Stomach (tissue), 8 donors: ENCODE measurements at regions not wholly inside any gene's neighbourhood (a gene's known extent, or its start where the extent isn't known, plus 50 kb on each side); places are given as distances from the start of the nearest gene placed in this dataset.

Experiments
- DNase-seq, 2 donors: peaks; one replicate each; pipeline versions ENCODE4 v3.0.0 to v3.0.0-alpha.2; 2013 to 2019
- H3K27ac ChIP-seq, 5 donors: fragments of 200-600 bp in 4 of 5; sonication (generic) in 4 of 5; one replicate each; pipeline ENCODE4 v1.5.1; 2013 to 2019; ENCODE audit warnings: mild to moderate bottlenecking in 1 of 5, moderate library complexity in 1 of 5
- H3K27me3 ChIP-seq, 3 donors: fragments of 200-600 bp; sonication (generic); one replicate each; pipeline ENCODE4 v1.5.1; 2017 to 2019; ENCODE audit warnings: mixed run types in 1 of 3
- H3K36me3 ChIP-seq, 4 donors: fragments of 200-600 bp; sonication (generic); 1 replicate in 3 of 4; 2 replicates in 1 of 4; pipeline ENCODE4 v1.5.1; 2016 to 2019
- H3K4me1 ChIP-seq, 4 donors: fragments of 200-600 bp; sonication (generic); one replicate each; pipeline ENCODE4 v1.5.1; 2016 to 2019
- H3K4me3 ChIP-seq, 4 donors: fragments of 200-600 bp; sonication (generic) in 3 of 4; one replicate each; pipeline ENCODE4 v1.5.1; 2016 to 2019; ENCODE audit warnings: mild to moderate bottlenecking in 1 of 4
- H3K9me3 ChIP-seq, 4 donors: fragments of 200-600 bp; sonication (generic); one replicate each; pipeline ENCODE4 v1.5.1; 2016 to 2019
- CTCF ChIP-seq, 7 experiments: fragments of 450-650 bp in 4 of 7; fragments of 200-600 bp in 3 of 7; sonication (generic) in 3 of 7; IDR thresholded peaks; one replicate each; pipeline ENCODE4 v1.5.1; 2016 to 2019; ENCODE audit warnings: antibody characterized with exemption in 7 of 7, control low read depth in 2 of 7, mild to moderate bottlenecking in 1 of 7
- EP300 ChIP-seq: sonication (generic); formaldehyde crosslinking; IDR thresholded peaks from one replicate; pipeline ENCODE4 v1.6.1; 2017; ENCODE audit warnings: antibody characterized with exemption
- POLR2A ChIP-seq, 4 donors: fragments of 450-650 bp; IDR thresholded peaks; one replicate each; pipeline ENCODE4 v1.6.1; 2016; ENCODE audit warnings: antibody characterized with exemption in 4 of 4, control low read depth in 2 of 4, mild to moderate bottlenecking in 1 of 4, moderate library complexity in 1 of 4
- POLR2AphosphoS5 ChIP-seq, 3 donors: sonication (generic); formaldehyde crosslinking; IDR thresholded peaks; one replicate each; pipeline ENCODE4 v1.6.1; 2016; ENCODE audit warnings: antibody characterized with exemption in 3 of 3
- WGBS, 5 donors: extraction: QIAGEN DNeasy Blood & Tissue Kit in 3 of 5; methylation state at CpG; one replicate each; pipeline versions ENCODE4 v1.1.5 to v1.1.7; 2013 to 2018; 5-methylcytosine and 5-hydroxymethylcytosine counted together
- intact Hi-C: fragments of 100-400 bp; cut with DNase I; formaldehyde crosslinking; loops from one replicate; pipeline ENCODE4 v1.15.1; 2023; ENCODE audit warnings: low total_unique reads
- donor health status: healthy with polysubstance abuse.
- donor health status: Bipolar disorder and iron deficiency.
- donor health status: healthy.

- intact Hi-C loops, result no loop called here
- TF ChIP-seq CTCF (IDR thresholded peaks at IDR 0.05) (no peak), POLR2AphosphoS5 (IDR thresholded peaks at IDR 0.05) (no peak), POLR2A (IDR thresholded peaks at IDR 0.05) (no peak), EP300 (no peak)
- no peaks in the 10 kb centered on the region for H3K36me3 ChIP-seq
- no peaks in the 10 kb centered on the region for H3K4me1 ChIP-seq
- H3K27me3 ChIP-seq, result peaks cover 0 to 20% (median 0%) of the 10 kb centered on the region in 3 donors
- H3K27ac ChIP-seq, result no peak overlapping the region
- DNase-seq, result no peak
- no peaks in the 10 kb centered on the region for H3K9me3 ChIP-seq
- WGBS, 5 donors, result 55 to 69% (median 61%) methylated on average over 5 of the region's 5 CpGs
- no peak overlapping the region for H3K4me3 ChIP-seq
These were observed 169.0 kb upstream of the PRKCQ start for GRCh38 chr10:6748981-6749635.

GRCh38 chr10:6748029-6748428, 168.0 kb upstream of the PRKCQ start:
- 83 to 93% (median 89%) methylated on average over 3 of the region's 3 CpGs for WGBS, 5 donors
- Histone ChIP-seq H3K9me3 (no peaks in the 10 kb centered on the region), H3K27me3 (peaks cover 0 to 12% (median 0%) of the 10 kb centered on the region in 3 donors), H3K27ac (no peak overlapping the region), H3K4me1 (no peaks in the 10 kb centered on the region), H3K4me3 (no peak overlapping the region), H3K36me3 (no peaks in the 10 kb centered on the region)
- no peak for DNase-seq
- TF ChIP-seq EP300 (no peak), POLR2A (IDR thresholded peaks at IDR 0.05) (no peak), CTCF (IDR thresholded peaks at IDR 0.05) (no peak), POLR2AphosphoS5 (IDR thresholded peaks at IDR 0.05) (no peak)
- intact Hi-C loops, result no loop called here

DNA sequence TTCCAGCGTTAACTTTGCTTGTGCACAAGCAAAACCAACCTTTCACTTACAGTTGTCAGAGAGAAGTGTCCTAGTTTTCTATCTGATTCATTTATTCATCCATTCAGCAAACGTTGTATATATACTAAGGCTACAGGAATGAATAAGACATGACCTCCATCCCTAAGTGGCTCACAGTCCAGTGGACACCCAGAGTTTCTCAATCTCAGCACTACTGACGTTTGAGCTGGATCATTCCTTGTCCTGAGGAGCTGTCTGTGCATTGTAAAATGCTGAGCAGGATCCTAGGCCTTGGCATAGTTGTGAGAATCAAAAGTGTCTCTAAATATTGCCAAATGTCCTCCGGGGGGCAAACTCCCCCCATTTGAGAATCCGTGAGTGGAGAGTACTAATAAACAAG, 166.7 kb upstream of the PRKCQ start:
- H3K4me3 ChIP-seq, result no peak overlapping the region
- peaks cover 0 to 12% (median 0%) of the 10 kb centered on the region in 3 donors for H3K27me3 ChIP-seq
- no peaks in the 10 kb centered on the region for H3K9me3 ChIP-seq
- peaks cover 0 to 3% (median 0%) of the 10 kb centered on the region in 4 donors for H3K4me1 ChIP-seq
- H3K27ac ChIP-seq, result no peak overlapping the region
- H3K36me3 ChIP-seq, result no peaks in the 10 kb centered on the region
- no peak for DNase-seq
- no peak for TF ChIP-seq POLR2AphosphoS5 (IDR thresholded peaks at IDR 0.05)
- no peak for TF ChIP-seq CTCF (IDR thresholded peaks at IDR 0.05)
- no peak for TF ChIP-seq POLR2A (IDR thresholded peaks at IDR 0.05)
- TF ChIP-seq EP300, result no peak
- intact Hi-C loops, result no loop called here
- 51 to 83% (median 80%) methylated on average over 5 of the region's 5 CpGs for WGBS, 5 donors

GRCh38 chr10:6743291-6743849, 163.3 kb upstream of the PRKCQ start:
- H3K27me3 ChIP-seq, result peaks cover 0 to 5% (median 4%) of the 10 kb centered on the region in 3 donors
- WGBS, 5 donors, result 53 to 69% (median 61%) methylated on average over 3 to 4 of the region's 4 CpGs
- TF ChIP-seq CTCF (IDR thresholded peaks at IDR 0.05) (no peak), POLR2AphosphoS5 (IDR thresholded peaks at IDR 0.05) (no peak), EP300 (no peak), POLR2A (IDR thresholded peaks at IDR 0.05) (no peak)
- intact Hi-C loops, result no loop called here
- no peaks in the 10 kb centered on the region for H3K36me3 ChIP-seq
- H3K9me3 ChIP-seq, result no peaks in the 10 kb centered on the region
- no peak overlapping the region for H3K4me3 ChIP-seq
- H3K4me1 ChIP-seq, result peaks cover 0 to 8% (median 1%) of the 10 kb centered on the region in 4 donors
- no peak overlapping the region for H3K27ac ChIP-seq
- DNase-seq, result no peak
